Prostate gland (tissue), 2 donors: ENCODE measurements at regions not wholly inside any gene's neighbourhood (a gene's known extent, or its start where the extent isn't known, plus 50 kb on each side); places are given as distances from the start of the nearest gene placed in this dataset.

Source experiments
- POLR2A ChIP-seq: fragments of 450-650 bp; IDR thresholded peaks from one replicate; pipeline ENCODE4 v1.6.1; 2016; ENCODE audit warnings: antibody characterized with exemption, mild to moderate bottlenecking
- POLR2AphosphoS5 ChIP-seq: sonication (generic); formaldehyde crosslinking; IDR thresholded peaks from one replicate; pipeline ENCODE4 v1.6.1; 2017; ENCODE audit warnings: antibody characterized with exemption
- TF ChIP-seq, protein P1 (sequence below), 4 experiments: fragments of 200-600 bp in 2 of 4; fragments of 450-650 bp in 2 of 4; sonication (generic) in 2 of 4; IDR thresholded peaks; 1 replicate in 3 of 4; 2 replicates in 1 of 4; pipeline ENCODE4 v1.5.1; 2016 to 2019; ENCODE audit warnings: antibody characterized with exemption in 4 of 4, mild to moderate bottlenecking in 2 of 4, moderate library complexity in 2 of 4

DNA sequence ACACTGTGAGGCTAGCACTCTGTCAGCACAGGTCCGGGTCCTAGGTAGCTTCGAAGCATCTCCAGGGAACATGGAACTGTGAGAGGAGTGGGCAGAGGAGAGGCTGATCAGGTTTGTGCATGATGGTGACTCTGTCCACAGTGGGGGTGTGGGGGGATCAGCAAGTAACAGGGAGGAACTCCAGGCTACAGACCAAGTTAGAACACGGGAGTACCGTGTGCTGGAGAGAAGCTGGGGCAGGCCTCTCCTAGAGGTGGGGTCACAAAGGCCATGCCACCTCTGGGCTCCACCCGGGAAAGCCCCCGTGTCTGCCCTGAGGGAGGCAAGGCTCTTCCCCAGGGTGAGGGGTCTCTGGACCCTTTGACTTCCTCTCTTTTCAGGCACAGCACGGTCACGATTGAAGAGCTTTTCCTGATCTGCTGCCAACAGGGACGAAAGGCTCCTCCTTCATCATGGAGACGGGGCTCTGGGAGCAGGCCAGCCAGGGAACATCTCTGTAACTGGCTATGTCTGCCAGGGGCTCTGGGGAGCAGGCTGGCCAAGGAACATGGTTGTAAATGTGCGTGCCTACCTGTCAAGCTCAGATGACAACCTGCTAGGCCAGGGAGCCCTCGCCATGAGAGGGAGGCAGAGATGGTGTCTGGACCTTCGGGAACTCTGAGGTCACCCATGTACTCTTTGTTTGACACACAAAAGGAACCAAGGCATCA, 1476.1 kb downstream of the BRD1 start:
- TF ChIP-seq, protein P1, sequence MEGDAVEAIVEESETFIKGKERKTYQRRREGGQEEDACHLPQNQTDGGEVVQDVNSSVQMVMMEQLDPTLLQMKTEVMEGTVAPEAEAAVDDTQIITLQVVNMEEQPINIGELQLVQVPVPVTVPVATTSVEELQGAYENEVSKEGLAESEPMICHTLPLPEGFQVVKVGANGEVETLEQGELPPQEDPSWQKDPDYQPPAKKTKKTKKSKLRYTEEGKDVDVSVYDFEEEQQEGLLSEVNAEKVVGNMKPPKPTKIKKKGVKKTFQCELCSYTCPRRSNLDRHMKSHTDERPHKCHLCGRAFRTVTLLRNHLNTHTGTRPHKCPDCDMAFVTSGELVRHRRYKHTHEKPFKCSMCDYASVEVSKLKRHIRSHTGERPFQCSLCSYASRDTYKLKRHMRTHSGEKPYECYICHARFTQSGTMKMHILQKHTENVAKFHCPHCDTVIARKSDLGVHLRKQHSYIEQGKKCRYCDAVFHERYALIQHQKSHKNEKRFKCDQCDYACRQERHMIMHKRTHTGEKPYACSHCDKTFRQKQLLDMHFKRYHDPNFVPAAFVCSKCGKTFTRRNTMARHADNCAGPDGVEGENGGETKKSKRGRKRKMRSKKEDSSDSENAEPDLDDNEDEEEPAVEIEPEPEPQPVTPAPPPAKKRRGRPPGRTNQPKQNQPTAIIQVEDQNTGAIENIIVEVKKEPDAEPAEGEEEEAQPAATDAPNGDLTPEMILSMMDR (IDR thresholded peaks at IDR 0.05) = no peak
- no peak for TF ChIP-seq POLR2AphosphoS5
- TF ChIP-seq POLR2A = no peak
